SK-N-SH treated with all-trans-retinoic acid at 6 μM for 48 hours (cell line): ENCODE measurements at regions not wholly inside any gene's neighbourhood (a gene's known extent, or its start where the extent isn't known, plus 50 kb on each side); places are given as distances from the start of the nearest gene placed in this dataset.

ENCODE experiments used
- ARNTL ChIP-seq: fragments of 450-650 bp; formaldehyde crosslinking; IDR thresholded peaks from 2 replicates; pipeline ENCODE4 v1.5.0; 2020; ENCODE audit warnings: low read depth, mild to moderate bottlenecking, moderate library complexity, borderline replicate concordance
- CSDC2 ChIP-seq: fragments of 250-450 bp; sonication (Bioruptor Pico); IDR thresholded peaks from 2 replicates; pipeline ENCODE4 v1.5.0; 2020; ENCODE audit warnings: mild to moderate bottlenecking, moderate library complexity
- ISL1 ChIP-seq: fragments of 250-450 bp; sonication (Bioruptor Pico); IDR thresholded peaks from 2 replicates; pipeline ENCODE4 v2.1.2; 2022; ENCODE audit warnings: mild to moderate bottlenecking, moderate library complexity
- OSR1 ChIP-seq: fragments of 250-450 bp; sonication (Bioruptor Pico); IDR thresholded peaks from 2 replicates; pipeline ENCODE4 v1.8.0; 2022; ENCODE audit warnings: moderate library complexity, mild to moderate bottlenecking, inconsistent platforms
- PPARA ChIP-seq: fragments of 250-450 bp; sonication (Bioruptor Pico); IDR thresholded peaks from 2 replicates; pipeline ENCODE4 v1.5.0; 2020; ENCODE audit warnings: mild to moderate bottlenecking, borderline replicate concordance
- SNAI2 ChIP-seq: fragments of 250-450 bp; sonication (Bioruptor Pico); IDR thresholded peaks from 2 replicates; pipeline ENCODE4 v1.5.0; 2020; ENCODE audit warnings: mild to moderate bottlenecking, moderate library complexity
- ZC3H10 ChIP-seq: fragments of 250-450 bp; sonication (Bioruptor Pico); IDR thresholded peaks from 2 replicates; pipeline ENCODE4 v1.5.1; 2021; ENCODE audit warnings: mild to moderate bottlenecking, moderate library complexity
- ZFP30 ChIP-seq: fragments of 450-650 bp; formaldehyde crosslinking; IDR thresholded peaks from 2 replicates; pipeline ENCODE4 v1.5.0; 2022; ENCODE audit warnings: mild to moderate bottlenecking, moderate library complexity
- ZNF70 ChIP-seq: fragments of 450-650 bp; formaldehyde crosslinking; IDR thresholded peaks from 2 replicates; pipeline ENCODE4 v1.5.0; 2020; ENCODE audit warnings: mild to moderate bottlenecking, moderate library complexity
- ZNF8 ChIP-seq: fragments of 450-650 bp; formaldehyde crosslinking; IDR thresholded peaks from 2 replicates; pipeline ENCODE4 v1.5.0; 2020; ENCODE audit warnings: mild to moderate bottlenecking, moderate library complexity
- TF ChIP-seq, protein P1 (sequence below): fragments of 250-450 bp; sonication (Bioruptor Pico); IDR thresholded peaks from 2 replicates; pipeline ENCODE4 v1.8.0; 2020; ENCODE audit warnings: mild to moderate bottlenecking, moderate library complexity, borderline replicate concordance
- TF ChIP-seq, protein P2 (sequence below): fragments of 250-450 bp; sonication (Bioruptor Pico); IDR thresholded peaks from 2 replicates; pipeline ENCODE4 v1.5.1; 2020; ENCODE audit warnings: low read depth, mild to moderate bottlenecking, moderate library complexity
- TF ChIP-seq, protein P3 (sequence below): fragments of 250-450 bp; sonication (Bioruptor Pico); IDR thresholded peaks from 2 replicates; pipeline ENCODE4 v1.5.0; 2020; ENCODE audit warnings: mild to moderate bottlenecking, moderate library complexity

DNA sequence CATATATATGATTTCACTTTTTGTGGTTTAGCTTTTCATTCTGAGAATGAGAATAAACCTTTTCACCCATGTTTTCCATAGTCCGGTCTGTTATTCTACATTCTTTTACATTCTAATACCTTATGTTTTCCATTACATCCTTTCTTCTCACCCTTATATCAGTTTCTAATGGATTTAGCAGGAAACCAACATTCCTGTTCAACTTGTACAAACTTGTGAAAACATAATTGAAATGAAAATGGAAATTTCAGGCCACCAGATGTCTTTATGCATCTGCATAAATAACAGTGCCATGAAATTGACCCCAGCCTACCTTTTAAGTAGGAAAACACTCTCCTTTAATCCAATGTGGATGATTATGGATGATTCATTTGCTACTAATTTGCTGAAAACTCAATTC lies 494.8 kb upstream of the ZFP42 start:
- TF ChIP-seq ARNTL (no peak), ZNF8 (CRISPR knock-in tag) (no peak), ZNF70 (CRISPR knock-in tag) (no peak), PPARA (no peak), ISL1 (CRISPR knock-in tag) (no peak), ZFP30 (no peak), CSDC2 (CRISPR knock-in tag) (no peak), OSR1 (CRISPR knock-in tag) (no peak), ZC3H10 (CRISPR knock-in tag) (no peak), SNAI2 (CRISPR knock-in tag) (no peak)
- TF ChIP-seq, protein P1, sequence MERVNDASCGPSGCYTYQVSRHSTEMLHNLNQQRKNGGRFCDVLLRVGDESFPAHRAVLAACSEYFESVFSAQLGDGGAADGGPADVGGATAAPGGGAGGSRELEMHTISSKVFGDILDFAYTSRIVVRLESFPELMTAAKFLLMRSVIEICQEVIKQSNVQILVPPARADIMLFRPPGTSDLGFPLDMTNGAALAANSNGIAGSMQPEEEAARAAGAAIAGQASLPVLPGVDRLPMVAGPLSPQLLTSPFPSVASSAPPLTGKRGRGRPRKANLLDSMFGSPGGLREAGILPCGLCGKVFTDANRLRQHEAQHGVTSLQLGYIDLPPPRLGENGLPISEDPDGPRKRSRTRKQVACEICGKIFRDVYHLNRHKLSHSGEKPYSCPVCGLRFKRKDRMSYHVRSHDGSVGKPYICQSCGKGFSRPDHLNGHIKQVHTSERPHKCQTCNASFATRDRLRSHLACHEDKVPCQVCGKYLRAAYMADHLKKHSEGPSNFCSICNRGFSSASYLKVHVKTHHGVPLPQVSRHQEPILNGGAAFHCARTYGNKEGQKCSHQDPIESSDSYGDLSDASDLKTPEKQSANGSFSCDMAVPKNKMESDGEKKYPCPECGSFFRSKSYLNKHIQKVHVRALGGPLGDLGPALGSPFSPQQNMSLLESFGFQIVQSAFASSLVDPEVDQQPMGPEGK (CRISPR knock-in tag) = no peak
- TF ChIP-seq, protein P2, sequence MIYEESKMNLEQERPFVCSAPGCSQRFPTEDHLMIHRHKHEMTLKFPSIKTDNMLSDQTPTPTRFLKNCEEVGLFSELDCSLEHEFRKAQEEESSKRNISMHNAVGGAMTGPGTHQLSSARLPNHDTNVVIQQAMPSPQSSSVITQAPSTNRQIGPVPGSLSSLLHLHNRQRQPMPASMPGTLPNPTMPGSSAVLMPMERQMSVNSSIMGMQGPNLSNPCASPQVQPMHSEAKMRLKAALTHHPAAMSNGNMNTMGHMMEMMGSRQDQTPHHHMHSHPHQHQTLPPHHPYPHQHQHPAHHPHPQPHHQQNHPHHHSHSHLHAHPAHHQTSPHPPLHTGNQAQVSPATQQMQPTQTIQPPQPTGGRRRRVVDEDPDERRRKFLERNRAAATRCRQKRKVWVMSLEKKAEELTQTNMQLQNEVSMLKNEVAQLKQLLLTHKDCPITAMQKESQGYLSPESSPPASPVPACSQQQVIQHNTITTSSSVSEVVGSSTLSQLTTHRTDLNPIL (CRISPR knock-in tag) = no peak
- TF ChIP-seq, protein P3, sequence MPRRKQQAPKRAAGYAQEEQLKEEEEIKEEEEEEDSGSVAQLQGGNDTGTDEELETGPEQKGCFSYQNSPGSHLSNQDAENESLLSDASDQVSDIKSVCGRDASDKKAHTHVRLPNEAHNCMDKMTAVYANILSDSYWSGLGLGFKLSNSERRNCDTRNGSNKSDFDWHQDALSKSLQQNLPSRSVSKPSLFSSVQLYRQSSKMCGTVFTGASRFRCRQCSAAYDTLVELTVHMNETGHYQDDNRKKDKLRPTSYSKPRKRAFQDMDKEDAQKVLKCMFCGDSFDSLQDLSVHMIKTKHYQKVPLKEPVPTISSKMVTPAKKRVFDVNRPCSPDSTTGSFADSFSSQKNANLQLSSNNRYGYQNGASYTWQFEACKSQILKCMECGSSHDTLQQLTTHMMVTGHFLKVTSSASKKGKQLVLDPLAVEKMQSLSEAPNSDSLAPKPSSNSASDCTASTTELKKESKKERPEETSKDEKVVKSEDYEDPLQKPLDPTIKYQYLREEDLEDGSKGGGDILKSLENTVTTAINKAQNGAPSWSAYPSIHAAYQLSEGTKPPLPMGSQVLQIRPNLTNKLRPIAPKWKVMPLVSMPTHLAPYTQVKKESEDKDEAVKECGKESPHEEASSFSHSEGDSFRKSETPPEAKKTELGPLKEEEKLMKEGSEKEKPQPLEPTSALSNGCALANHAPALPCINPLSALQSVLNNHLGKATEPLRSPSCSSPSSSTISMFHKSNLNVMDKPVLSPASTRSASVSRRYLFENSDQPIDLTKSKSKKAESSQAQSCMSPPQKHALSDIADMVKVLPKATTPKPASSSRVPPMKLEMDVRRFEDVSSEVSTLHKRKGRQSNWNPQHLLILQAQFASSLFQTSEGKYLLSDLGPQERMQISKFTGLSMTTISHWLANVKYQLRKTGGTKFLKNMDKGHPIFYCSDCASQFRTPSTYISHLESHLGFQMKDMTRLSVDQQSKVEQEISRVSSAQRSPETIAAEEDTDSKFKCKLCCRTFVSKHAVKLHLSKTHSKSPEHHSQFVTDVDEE (CRISPR knock-in tag) = no peak
